Ishikawa (cell line): ENCODE measurements at regions not wholly inside any gene's neighbourhood (a gene's known extent, or its start where the extent isn't known, plus 50 kb on each side); places are given as distances from the start of the nearest gene placed in this dataset.

Source experiments
- CEBPB ChIP-seq: IDR thresholded peaks from 2 replicates; pipeline ENCODE4 v1.6.1; 2012
- CREB1 ChIP-seq: IDR thresholded peaks from 2 replicates; pipeline ENCODE4 v1.6.1; 2012; ENCODE audit warnings: low read depth
- EGR1 ChIP-seq: IDR thresholded peaks from 2 replicates; pipeline ENCODE4 v1.6.1; 2012
- EP300 ChIP-seq: IDR thresholded peaks from 2 replicates; pipeline ENCODE4 v1.6.1; 2012; ENCODE audit warnings: borderline replicate concordance
- FOXM1 ChIP-seq: IDR thresholded peaks from 2 replicates; pipeline ENCODE4 v1.6.1; 2012; ENCODE audit warnings: low read depth, borderline replicate concordance
- MAX ChIP-seq: IDR thresholded peaks from 2 replicates; pipeline ENCODE4 v1.6.1; 2012
- RAD21 ChIP-seq: IDR thresholded peaks from 2 replicates; pipeline ENCODE4 v1.6.1; 2012; ENCODE audit warnings: low read depth
- REST ChIP-seq: IDR thresholded peaks from 2 replicates; pipeline ENCODE4 v1.6.1; 2012; ENCODE audit warnings: low read depth, mild to moderate bottlenecking
- USF1 ChIP-seq: IDR thresholded peaks from 2 replicates; pipeline ENCODE4 v1.6.1; 2012
- YY1 ChIP-seq: IDR thresholded peaks from 2 replicates; pipeline ENCODE4 v1.6.1; 2012; ENCODE audit warnings: low read depth

GRCh38 chr3:139288266-139288821 lies 55.5 kb upstream of the MRPS22 start:
- TF ChIP-seq RAD21 (no peak), USF1 (no peak), FOXM1 (no peak), EP300 (no peak), REST (no peak), MAX (no peak), EGR1 (no peak), YY1 (no peak), CREB1 (no peak), CEBPB (no peak)
